ENCODE measurements at regions not wholly inside any gene's neighbourhood (a gene's known extent, or its start where the extent isn't known, plus 50 kb on each side); places are given as distances from the start of the nearest gene placed in this dataset.
"Not testable (repeated sequence)": the region's sequence is repeated elsewhere in the genome, so short reads cannot be mapped to it uniquely, and the experiment has no call there.

DNA sequence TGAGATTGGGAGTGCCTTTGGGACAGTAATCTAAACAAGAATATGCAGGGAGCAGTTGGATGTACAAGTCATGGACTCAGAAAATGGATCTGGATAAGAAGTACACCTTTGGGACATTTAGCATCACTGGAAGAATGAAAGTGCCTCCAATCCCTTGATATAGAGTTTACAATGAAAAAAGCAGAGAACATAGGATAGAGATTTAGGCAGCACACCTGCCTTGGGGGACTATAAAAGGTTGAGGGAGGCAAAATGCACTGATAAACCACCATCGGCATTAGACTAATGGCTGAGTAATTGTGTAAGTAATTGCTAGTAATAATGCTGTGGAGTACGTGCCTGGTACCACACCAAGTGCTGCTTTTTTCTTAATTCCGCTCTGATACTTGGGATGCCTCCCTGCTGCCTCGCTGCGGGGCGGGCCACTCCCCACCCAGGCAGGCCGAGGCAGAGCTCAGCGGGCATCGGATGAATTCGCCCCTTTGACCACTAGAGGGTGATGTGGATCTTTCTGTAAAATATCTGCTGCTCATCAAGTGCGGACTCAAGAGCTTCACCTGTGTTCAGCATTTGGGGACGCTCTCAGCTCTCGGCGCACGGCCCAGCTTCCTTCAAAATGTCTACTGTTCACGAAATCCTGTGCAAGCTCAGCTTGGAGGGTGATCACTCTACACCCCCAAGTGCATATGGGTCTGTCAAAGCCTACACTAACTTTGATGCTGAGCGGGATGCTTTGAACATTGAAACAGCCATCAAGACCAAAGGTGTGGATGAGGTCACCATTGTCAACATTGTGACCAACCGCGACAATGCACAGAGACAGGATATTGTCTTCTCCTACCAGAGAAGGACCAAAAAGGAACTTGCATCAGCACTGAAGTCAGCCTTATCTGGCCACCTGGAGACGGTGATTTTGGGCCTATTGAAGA, 99.9 kb downstream of the ANKRD18B start:
- Histone ChIP-seq H2BK120ac (ENCODE audit: low read depth, low read length) (no peak overlapping the region), H2BK5ac (ENCODE audit: low read depth, low read length, poor library complexity, severe bottlenecking) (no peak overlapping the region), H3K4me3 (ENCODE audit: insufficient read depth in 1 of 2, low read depth in 1 of 2, low read length in 2 of 2) (no peak overlapping the region), H3K9ac (ENCODE audit: low read length) (no peak overlapping the region), H2BK15ac (ENCODE audit: low read depth, poor library complexity, severe bottlenecking) (no peak overlapping the region), H3K36me3 (ENCODE audit: control insufficient read depth in 1 of 2, insufficient read depth in 2 of 2, low read depth in 1 of 2, low read length in 2 of 2) (no peaks in the 10 kb centered on the region), H2AFZ (ENCODE audit: low read depth, low read length) (no peak overlapping the region), H3K18ac (ENCODE audit: low read depth in 1 of 2, low read length in 2 of 2) (no peak overlapping the region), H3K27ac (ENCODE audit: low read length, poor library complexity, severe bottlenecking) (no peak overlapping the region), H2BK12ac (ENCODE audit: low read length in 2 of 2) (no peak overlapping the region), H3K27me3 (ENCODE audit: control insufficient read depth in 1 of 2, insufficient read depth in 1 of 2, low read length in 2 of 2) (peaks cover 5 to 17% of the 10 kb centered on the region in 2 experiments), H3K9me3 (ENCODE audit: control insufficient read depth, low read length) (no peaks in the 10 kb centered on the region), H3K23ac (ENCODE audit: low read length in 2 of 2) (no peak overlapping the region), H4K8ac (ENCODE audit: low read length) (no peak overlapping the region), H3K4me1 (ENCODE audit: control insufficient read depth, insufficient read depth, low read depth, low read length) (peaks cover 5% of the 10 kb centered on the region), H3K79me1 (replicated peaks; ENCODE audit: low read length, poor library complexity, severe bottlenecking) (no peaks in the 10 kb centered on the region), H3K14ac (ENCODE audit: low read length in 2 of 2) (no peak overlapping the region), H4K91ac (ENCODE audit: low read length) (no peak overlapping the region), H2AK5ac (ENCODE audit: low read length, severe bottlenecking) (no peak overlapping the region), H3K4ac (ENCODE audit: low read depth in 1 of 2, low read length in 2 of 2) (no peak overlapping the region), H3K4me2 (ENCODE audit: low read length, poor library complexity, severe bottlenecking) (no peak overlapping the region)
- 25% methylated on average over 20 of the region's 20 CpGs for WGBS
- peak; percentile 74 for DNase-seq

DNA sequence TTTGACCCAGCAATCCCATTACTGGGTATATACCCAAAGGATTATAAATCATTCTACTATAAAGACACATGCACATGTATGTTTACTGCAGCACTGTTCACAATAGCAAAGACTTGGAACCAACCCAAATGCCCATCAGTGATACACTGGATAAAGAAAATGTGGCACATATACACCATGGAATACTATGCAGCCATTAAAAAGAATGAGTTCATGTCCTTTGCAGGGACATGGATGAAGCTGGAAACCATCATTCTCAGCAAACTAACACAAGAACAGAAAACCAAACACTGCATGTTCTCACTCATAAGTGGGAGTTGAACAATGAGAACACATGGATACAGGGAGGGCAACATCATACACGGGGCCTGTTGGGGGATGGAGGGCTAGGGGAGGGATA, 104.3 kb downstream of the ANKRD18B start:
- H3K4ac ChIP-seq (ENCODE audit: low read depth in 1 of 2, low read length in 2 of 2); H2AFZ ChIP-seq (ENCODE audit: low read depth, low read length); H2BK12ac ChIP-seq (ENCODE audit: low read length in 2 of 2); H2BK15ac ChIP-seq (ENCODE audit: low read depth, poor library complexity, severe bottlenecking); H3K14ac ChIP-seq (ENCODE audit: low read length in 2 of 2); H2BK5ac ChIP-seq (ENCODE audit: low read depth, low read length, poor library complexity, severe bottlenecking); H3K9me3 ChIP-seq (ENCODE audit: control insufficient read depth, low read length); H3K4me3 ChIP-seq (ENCODE audit: insufficient read depth in 1 of 2, low read depth in 1 of 2, low read length in 2 of 2); H2AK5ac ChIP-seq (ENCODE audit: low read length, severe bottlenecking); H3K4me1 ChIP-seq (ENCODE audit: control insufficient read depth, insufficient read depth, low read depth, low read length); H3K79me1 ChIP-seq (replicated peaks; ENCODE audit: low read length, poor library complexity, severe bottlenecking); H3K27ac ChIP-seq (ENCODE audit: low read length, poor library complexity, severe bottlenecking); H4K8ac ChIP-seq (ENCODE audit: low read length); H3K9ac ChIP-seq (ENCODE audit: low read length); H4K91ac ChIP-seq (ENCODE audit: low read length); H3K23ac ChIP-seq (ENCODE audit: low read length in 2 of 2); H3K18ac ChIP-seq (ENCODE audit: low read depth in 1 of 2, low read length in 2 of 2); H3K36me3 ChIP-seq (ENCODE audit: control insufficient read depth in 1 of 2, insufficient read depth in 2 of 2, low read depth in 1 of 2, low read length in 2 of 2); H3K4me2 ChIP-seq (ENCODE audit: low read length, poor library complexity, severe bottlenecking); DNase-seq; H2BK120ac ChIP-seq (ENCODE audit: low read depth, low read length): not testable (repeated sequence)
- H3K27me3 ChIP-seq (ENCODE audit: control insufficient read depth in 1 of 2, insufficient read depth in 1 of 2, low read length in 2 of 2) = peaks cover 11 to 48% of the 10 kb centered on the region in 2 experiments
- WGBS = no CpG with 5 or more reads among the region's 1 CpG

DNA sequence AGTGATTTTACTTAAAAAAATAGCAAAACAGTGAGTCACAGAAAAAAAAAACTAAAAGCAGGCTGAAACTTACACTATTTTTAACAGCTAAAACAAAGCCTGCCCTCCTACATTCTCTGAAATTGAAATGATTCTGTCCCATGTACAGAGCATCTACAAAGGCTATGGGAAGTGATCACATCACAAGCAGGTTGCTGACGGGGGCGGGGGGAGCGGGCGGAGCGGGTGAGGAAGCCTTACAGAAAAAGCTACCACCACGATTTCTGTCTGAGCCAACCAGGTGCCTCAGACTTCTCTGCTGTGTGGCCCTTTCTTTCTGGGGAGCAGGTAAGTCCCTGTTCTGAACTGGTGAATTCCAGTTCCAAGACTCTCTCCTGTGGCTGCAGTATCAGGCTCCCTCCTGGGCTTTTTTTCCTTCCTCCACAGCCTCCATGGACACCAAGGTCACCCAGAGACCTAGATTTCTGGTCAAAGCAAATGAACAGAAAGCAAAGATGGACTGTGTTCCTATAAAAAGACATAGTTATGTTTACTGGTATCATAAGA, 104.9 kb downstream of the ANKRD18B start:
- Histone ChIP-seq H3K27ac (ENCODE audit: low read length, poor library complexity, severe bottlenecking) (no peak overlapping the region), H2BK15ac (ENCODE audit: low read depth, poor library complexity, severe bottlenecking) (no peak overlapping the region), H3K18ac (ENCODE audit: low read depth in 1 of 2, low read length in 2 of 2) (no peak overlapping the region), H3K36me3 (ENCODE audit: control insufficient read depth in 1 of 2, insufficient read depth in 2 of 2, low read depth in 1 of 2, low read length in 2 of 2) (no peaks in the 10 kb centered on the region), H3K79me1 (replicated peaks; ENCODE audit: low read length, poor library complexity, severe bottlenecking) (no peaks in the 10 kb centered on the region), H3K23ac (ENCODE audit: low read length in 2 of 2) (no peak overlapping the region), H2AFZ (ENCODE audit: low read depth, low read length) (no peak overlapping the region), H3K27me3 (ENCODE audit: control insufficient read depth in 1 of 2, insufficient read depth in 1 of 2, low read length in 2 of 2) (peaks cover 17 to 54% of the 10 kb centered on the region in 2 experiments), H3K4ac (ENCODE audit: low read depth in 1 of 2, low read length in 2 of 2) (no peak overlapping the region), H3K14ac (ENCODE audit: low read length in 2 of 2) (no peak overlapping the region), H2BK12ac (ENCODE audit: low read length in 2 of 2) (no peak overlapping the region), H4K8ac (ENCODE audit: low read length) (no peak overlapping the region), H4K91ac (ENCODE audit: low read length) (no peak overlapping the region), H2AK5ac (ENCODE audit: low read length, severe bottlenecking) (no peak overlapping the region), H2BK120ac (ENCODE audit: low read depth, low read length) (no peak overlapping the region), H3K4me3 (ENCODE audit: insufficient read depth in 1 of 2, low read depth in 1 of 2, low read length in 2 of 2) (no peak overlapping the region), H3K9ac (ENCODE audit: low read length) (no peak overlapping the region), H3K4me2 (ENCODE audit: low read length, poor library complexity, severe bottlenecking) (no peak overlapping the region), H3K9me3 (ENCODE audit: control insufficient read depth, low read length) (no peaks in the 10 kb centered on the region), H3K4me1 (ENCODE audit: control insufficient read depth, insufficient read depth, low read depth, low read length) (no peaks in the 10 kb centered on the region), H2BK5ac (ENCODE audit: low read depth, low read length, poor library complexity, severe bottlenecking) (no peak overlapping the region)
- 82% methylated on average over 6 of the region's 6 CpGs for whole genome bisulfite sequencing
- DNase-seq = no peak

DNA sequence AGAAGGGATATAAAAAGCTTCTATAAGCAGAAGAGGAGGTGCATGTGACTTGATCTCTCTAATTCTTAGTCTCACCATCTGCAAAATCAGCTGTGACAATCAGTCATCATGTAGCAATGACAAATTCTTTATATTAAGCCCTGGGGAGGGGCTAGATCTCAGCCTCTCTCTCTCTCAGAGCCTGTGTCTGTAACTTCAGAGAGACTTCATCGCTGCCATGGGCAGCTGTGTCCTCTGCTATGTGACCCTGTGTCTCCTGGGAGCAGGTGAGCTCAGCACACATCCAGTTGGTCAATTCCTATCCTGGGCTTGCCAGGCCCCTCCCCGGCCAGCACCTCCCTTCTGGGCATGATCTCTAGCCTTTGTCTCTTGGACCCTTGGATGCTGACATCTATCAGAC, 109.6 kb downstream of the ANKRD18B start:
- Histone ChIP-seq H3K18ac (ENCODE audit: low read depth in 1 of 2, low read length in 2 of 2) (no peak overlapping the region), H3K4me1 (ENCODE audit: control insufficient read depth, insufficient read depth, low read depth, low read length) (no peaks in the 10 kb centered on the region), H2BK15ac (ENCODE audit: low read depth, poor library complexity, severe bottlenecking) (no peak overlapping the region), H2AFZ (ENCODE audit: low read depth, low read length) (no peak overlapping the region), H3K23ac (ENCODE audit: low read length in 2 of 2) (no peak overlapping the region), H3K27ac (ENCODE audit: low read length, poor library complexity, severe bottlenecking) (no peak overlapping the region), H3K36me3 (ENCODE audit: control insufficient read depth in 1 of 2, insufficient read depth in 2 of 2, low read depth in 1 of 2, low read length in 2 of 2) (no peaks in the 10 kb centered on the region), H3K27me3 (ENCODE audit: control insufficient read depth in 1 of 2, insufficient read depth in 1 of 2, low read length in 2 of 2) (peaks cover 29 to 86% of the 10 kb centered on the region in 2 experiments), H3K4ac (ENCODE audit: low read depth in 1 of 2, low read length in 2 of 2) (no peak overlapping the region), H2BK120ac (ENCODE audit: low read depth, low read length) (no peak overlapping the region), H2AK5ac (ENCODE audit: low read length, severe bottlenecking) (no peak overlapping the region), H3K9ac (ENCODE audit: low read length) (no peak overlapping the region), H3K9me3 (ENCODE audit: control insufficient read depth, low read length) (no peaks in the 10 kb centered on the region), H2BK12ac (ENCODE audit: low read length in 2 of 2) (no peak overlapping the region), H4K91ac (ENCODE audit: low read length) (no peak overlapping the region), H3K4me2 (ENCODE audit: low read length, poor library complexity, severe bottlenecking) (no peak overlapping the region), H2BK5ac (ENCODE audit: low read depth, low read length, poor library complexity, severe bottlenecking) (no peak overlapping the region), H3K79me1 (replicated peaks; ENCODE audit: low read length, poor library complexity, severe bottlenecking) (no peaks in the 10 kb centered on the region), H4K8ac (ENCODE audit: low read length) (no peak overlapping the region), H3K4me3 (ENCODE audit: insufficient read depth in 1 of 2, low read depth in 1 of 2, low read length in 2 of 2) (no peak overlapping the region), H3K14ac (ENCODE audit: low read length in 2 of 2) (no peak overlapping the region)
- no peak for DNase-seq
- 70% methylated on average over 2 of the region's 2 CpGs for WGBS
